Peyer's patch (tissue), 4 donors: ENCODE measurements at regions not wholly inside any gene's neighbourhood (a gene's known extent, or its start where the extent isn't known, plus 50 kb on each side); places are given as distances from the start of the nearest gene placed in this dataset.

Experiments
- POLR2A ChIP-seq, 2 donors: fragments of 450-650 bp; IDR thresholded peaks; one replicate each; pipeline ENCODE4 v1.5.1; 2017; ENCODE audit warnings: antibody characterized with exemption in 2 of 2, mild to moderate bottlenecking in 2 of 2, moderate library complexity in 2 of 2
- TF ChIP-seq, protein P1 (sequence below), 6 experiments: fragments of 450-650 bp in 4 of 6; fragments of 200-600 bp in 2 of 6; sonication (generic) in 1 of 6; IDR thresholded peaks; one replicate each; pipeline ENCODE4 v1.5.1; 2017 to 2019; ENCODE audit warnings: antibody characterized with exemption in 6 of 6, mild to moderate bottlenecking in 3 of 6, moderate library complexity in 1 of 6

DNA sequence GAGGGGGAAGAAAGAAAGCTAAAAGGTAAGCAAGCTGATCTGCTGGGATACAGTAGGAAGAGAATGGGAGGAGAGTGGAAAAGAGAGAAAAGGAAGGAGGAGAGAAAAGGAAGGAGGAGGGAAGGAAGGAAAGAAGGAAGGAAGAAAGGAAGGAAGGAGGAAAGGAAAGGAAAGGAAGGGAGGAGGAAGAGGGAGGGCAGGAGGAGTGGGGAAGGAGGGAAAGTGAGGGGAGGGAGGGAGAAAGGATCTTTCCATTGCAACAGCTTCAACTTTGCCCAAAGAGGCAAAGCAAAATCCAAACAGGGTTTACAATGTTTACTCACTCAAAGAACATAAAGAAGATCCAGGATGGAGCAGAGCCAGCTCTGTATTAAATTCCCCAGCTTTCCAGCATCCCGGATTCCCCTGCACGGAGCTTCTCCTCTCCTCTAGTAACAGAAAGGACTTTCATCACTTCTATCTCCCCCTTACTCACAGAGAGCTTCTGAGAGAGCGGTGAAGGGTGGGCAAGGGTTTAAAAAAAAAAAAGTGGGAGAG, 494.2 kb upstream of the PROK2 start:
- TF ChIP-seq, protein P1, sequence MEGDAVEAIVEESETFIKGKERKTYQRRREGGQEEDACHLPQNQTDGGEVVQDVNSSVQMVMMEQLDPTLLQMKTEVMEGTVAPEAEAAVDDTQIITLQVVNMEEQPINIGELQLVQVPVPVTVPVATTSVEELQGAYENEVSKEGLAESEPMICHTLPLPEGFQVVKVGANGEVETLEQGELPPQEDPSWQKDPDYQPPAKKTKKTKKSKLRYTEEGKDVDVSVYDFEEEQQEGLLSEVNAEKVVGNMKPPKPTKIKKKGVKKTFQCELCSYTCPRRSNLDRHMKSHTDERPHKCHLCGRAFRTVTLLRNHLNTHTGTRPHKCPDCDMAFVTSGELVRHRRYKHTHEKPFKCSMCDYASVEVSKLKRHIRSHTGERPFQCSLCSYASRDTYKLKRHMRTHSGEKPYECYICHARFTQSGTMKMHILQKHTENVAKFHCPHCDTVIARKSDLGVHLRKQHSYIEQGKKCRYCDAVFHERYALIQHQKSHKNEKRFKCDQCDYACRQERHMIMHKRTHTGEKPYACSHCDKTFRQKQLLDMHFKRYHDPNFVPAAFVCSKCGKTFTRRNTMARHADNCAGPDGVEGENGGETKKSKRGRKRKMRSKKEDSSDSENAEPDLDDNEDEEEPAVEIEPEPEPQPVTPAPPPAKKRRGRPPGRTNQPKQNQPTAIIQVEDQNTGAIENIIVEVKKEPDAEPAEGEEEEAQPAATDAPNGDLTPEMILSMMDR (IDR thresholded peaks at IDR 0.05), result no peak
- no peak for TF ChIP-seq POLR2A (IDR thresholded peaks at IDR 0.05)
